GM18870 (cell line): ENCODE measurements at regions not wholly inside any gene's neighbourhood (a gene's known extent, or its start where the extent isn't known, plus 50 kb on each side); places are given as distances from the start of the nearest gene placed in this dataset.
"Not testable (repeated sequence)": the region's sequence is repeated elsewhere in the genome, so short reads cannot be mapped to it uniquely, and the experiment has no call there.

Source experiments
- ATAC-seq: cut with Tn5 transposase; IDR thresholded peaks from one replicate; pipeline ENCODE4 v1.9.1; 2021; ENCODE audit warnings: moderate library complexity; ENCODE audit not compliant: unreplicated experiment

DNA sequence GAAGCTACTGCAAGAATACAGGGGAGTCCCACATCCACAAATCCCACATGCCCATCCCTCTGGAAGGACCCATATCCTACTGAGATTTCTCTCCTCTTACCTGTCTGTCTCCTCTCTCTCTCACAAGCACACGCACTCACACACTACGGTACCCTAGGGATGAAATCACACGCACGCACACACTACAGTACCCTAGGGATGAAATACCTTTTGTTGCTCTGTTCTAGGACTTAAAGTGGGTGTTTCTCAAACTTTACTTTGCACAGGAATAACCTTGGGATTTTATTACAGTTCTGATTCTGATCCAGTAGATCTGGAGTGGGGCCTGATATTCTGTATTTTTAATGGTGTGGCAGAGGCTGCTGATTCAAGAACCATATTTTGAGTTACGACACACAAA is 622.2 kb upstream of the ZNF385D start:
- no peak for ATAC-seq

DNA sequence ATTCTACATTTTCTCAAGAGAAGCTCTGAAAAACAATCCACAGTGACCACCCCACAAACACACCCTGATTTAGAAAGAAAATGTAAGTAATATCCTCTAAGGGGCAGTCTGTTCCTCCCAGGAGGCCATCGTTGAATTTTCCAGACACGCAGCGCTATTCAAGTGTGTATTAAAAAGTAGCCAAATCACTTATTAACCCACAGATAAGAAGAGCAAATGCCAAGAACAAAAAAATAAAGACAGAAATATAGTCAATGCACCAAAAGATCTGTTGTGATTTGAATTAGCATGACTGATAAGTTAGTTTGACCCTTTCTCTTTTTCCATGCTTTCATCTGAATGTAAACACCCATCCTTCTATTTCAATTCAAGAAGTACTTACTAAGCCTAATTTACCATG is 622.8 kb upstream of the ZNF385D start:
- ATAC-seq: no peak

DNA sequence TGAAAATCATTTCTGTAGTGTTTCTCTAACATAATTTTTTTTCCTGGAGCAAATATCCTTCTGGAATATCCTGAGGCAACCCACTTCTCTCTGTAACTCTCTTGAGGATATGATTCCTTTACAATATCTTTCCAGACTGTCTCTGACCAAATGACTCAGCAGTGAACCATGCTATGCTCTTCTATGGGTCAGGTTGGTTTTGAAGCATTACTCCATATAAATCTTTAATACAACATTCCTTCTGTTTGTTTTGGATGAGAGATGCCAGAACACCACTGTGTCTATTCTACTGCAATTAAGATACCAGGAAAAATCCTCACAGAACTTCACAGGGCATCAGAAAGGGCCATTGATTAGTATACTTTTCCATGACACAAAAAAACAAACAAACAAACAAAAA is 626.4 kb upstream of the ZNF385D start:
- ATAC-seq: no peak

DNA sequence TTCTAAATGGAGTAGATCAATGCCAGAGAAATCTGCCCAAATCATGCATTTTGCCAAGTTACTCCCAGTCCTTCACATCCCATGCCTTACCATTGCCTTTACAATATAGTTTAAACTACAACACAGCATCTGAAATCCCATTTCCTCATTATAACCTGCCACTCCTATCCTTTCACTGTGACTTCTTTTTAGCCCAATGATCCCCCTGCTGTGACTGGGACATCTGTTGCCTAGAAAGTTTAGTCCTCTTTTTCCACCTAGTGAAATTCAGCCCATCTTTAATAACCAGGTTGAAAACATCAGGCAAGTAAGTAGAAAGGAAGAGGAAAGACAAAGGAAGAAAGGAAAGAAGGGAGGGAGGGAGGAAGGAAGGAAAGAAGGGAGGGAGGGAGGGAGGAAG is 627.9 kb upstream of the ZNF385D start:
- ATAC-seq: no peak

DNA sequence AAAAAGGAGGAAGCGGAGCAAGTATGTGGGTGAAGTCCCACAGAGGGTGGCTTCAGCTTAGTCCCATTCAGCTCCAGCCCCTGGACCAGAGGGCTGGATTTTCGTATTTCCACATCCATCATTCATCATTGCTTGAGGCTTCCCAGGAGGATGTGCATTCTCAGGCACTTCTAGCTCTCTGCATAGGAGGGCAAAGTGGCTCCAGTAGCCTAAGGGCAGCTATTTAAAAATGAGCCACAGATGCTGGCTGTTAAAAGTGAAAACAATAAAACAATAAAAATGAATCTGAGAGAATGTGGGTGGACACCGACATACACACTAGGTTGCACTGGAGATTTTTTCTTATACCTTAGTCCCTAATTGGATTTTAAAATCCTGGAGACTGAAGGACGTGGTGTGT is 629.2 kb upstream of the ZNF385D start:
- ATAC-seq: no peak

DNA sequence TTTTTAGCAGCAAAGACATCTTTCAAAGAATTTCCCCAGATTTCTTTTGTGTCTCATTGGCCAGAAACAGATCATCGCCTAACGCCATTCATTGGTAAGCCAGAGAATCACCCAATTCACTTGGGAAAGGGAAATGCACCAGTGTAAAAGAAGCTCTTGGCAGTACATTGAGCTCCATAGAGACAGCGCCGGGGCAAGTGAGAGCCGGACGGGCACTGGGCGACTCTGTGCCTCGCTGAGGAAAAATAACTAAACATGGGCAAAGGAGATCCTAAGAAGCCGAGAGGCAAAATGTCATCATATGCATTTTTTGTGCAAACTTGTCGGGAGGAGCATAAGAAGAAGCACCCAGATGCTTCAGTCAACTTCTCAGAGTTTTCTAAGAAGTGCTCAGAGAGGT is 630.6 kb upstream of the ZNF385D start:
- not testable (repeated sequence) for ATAC-seq

DNA sequence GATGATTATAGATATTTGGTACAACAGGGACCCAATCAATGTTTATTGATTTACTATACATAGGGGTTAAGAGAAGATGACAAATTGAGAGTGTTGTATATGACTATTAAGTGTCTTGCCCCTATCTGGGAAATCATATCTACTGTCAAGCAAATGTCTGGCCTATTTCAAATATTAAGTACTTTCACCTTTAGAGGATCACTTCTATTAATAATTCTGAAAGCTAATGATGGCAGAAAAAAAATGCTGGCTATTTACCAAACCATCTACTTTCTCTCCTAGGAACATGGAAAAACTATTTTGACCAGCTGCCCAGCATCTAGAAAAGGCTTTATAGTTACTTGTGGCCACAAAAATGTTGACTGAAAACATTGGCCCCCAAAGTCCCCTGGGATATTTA is 632.3 kb upstream of the ZNF385D start:
- no peak for ATAC-seq

DNA sequence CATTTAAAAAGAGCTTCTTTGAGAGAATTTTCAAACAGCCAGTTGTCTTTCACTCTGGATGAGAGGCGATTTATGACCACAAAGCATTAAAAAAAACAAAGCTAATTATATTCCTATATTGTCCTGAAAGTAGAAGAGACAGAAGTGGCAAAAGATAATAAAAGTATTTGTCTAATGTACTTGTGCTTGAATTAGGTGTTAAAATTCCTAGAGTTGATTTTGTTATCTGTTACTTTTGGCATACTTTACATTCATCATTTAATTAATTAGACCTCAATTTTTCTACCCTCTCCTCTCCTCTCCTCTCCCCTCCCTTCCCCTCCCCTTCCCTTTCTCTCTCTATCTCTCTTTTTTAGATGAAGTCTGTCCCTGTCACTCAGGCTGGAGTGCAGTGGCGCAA is 635.1 kb upstream of the ZNF385D start:
- no peak for ATAC-seq

DNA sequence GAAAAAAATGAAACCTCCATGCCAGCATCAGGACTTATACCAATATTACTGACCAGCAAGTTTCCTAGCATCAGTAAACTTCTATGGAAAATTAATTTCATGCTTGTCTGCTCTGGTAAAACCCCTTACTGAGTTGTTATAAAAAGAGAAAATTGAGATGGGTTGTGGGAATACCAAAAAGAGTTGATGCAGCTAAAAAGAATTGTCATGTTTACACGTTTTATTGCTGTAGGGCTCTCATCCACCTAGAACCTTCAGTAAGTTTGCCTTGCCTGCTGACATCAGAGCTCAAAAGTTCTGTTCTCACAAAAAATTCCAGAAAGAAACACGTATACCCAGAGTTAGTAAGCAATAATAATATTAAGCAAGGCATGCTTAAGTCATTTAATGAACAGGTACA is 641.3 kb upstream of the ZNF385D start:
- ATAC-seq: no peak

DNA sequence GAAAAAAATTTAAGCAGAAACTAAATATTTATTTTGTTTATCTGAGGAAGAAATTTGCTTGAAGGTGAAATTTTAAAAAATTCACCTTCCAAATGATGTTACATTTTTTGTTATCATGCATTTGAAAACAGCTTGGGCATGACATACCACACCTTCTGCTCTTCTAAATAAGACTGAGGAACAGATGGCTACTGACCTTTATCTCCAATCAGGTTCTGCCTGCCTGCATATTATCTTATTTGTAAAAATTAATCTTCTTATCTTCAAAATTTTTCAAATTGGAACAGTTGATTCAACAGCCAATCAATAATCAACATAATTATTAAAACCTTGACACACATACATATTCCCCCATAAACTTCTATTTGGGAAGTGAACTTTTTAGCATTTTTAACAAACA is 641.8 kb upstream of the ZNF385D start:
- ATAC-seq: no peak

DNA sequence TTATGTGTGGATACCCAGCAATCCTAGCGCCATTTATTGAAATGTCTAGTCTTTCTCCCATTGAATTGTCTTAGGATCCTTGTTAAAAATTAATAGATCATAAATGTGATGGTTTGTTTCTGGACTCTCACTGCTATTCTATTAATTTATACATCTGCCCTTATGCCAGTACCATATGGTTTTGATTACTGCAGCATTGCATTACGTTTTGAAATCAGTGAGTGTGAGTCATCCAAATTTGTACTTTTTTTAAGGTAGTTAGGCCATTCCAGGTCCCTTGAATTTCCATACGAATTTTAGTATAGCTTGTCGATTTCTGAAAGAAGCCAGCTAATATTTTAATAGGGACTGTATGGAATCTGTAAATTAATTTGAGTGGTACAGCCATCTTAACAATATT is 648.6 kb upstream of the ZNF385D start:
- no peak for ATAC-seq

DNA sequence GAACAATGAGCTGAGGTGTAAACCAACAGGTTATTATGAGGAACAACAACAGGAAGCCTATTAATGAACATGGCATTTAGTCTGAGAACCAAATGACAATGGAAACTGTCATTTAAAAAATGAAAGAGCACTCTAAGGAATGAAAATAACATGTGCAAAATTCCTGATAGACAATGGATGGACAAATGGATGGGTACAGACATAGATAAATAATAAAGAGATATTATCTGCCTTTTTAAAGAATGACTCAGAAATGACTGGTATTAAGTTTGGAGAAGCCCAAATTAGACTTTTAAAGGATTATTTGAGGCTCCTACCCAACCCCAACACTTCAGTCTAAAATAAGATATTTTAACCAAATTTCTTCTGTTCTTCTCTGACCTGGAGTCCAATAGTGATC is 650.5 kb upstream of the ZNF385D start:
- ATAC-seq: no peak

DNA sequence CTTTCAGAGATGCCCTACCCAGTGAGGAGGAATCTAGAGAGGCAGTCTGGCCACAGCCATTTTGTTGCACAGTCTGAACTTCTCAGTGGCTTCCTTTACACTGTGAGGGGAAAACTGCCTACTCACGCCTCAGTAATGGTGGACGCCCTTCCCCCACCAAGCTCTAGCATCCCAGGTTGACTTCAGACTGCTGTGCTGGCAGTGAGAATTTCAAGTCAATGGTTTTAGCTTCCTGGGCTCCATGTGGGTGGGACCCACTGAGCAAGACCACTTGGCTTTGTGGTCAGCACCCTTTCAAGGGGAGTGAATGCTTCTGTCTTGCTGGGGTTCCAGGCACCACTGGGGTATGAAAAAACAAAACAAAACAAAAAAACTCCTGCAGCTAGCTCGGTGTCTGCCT is 663.2 kb upstream of the ZNF385D start:
- ATAC-seq: no peak

DNA sequence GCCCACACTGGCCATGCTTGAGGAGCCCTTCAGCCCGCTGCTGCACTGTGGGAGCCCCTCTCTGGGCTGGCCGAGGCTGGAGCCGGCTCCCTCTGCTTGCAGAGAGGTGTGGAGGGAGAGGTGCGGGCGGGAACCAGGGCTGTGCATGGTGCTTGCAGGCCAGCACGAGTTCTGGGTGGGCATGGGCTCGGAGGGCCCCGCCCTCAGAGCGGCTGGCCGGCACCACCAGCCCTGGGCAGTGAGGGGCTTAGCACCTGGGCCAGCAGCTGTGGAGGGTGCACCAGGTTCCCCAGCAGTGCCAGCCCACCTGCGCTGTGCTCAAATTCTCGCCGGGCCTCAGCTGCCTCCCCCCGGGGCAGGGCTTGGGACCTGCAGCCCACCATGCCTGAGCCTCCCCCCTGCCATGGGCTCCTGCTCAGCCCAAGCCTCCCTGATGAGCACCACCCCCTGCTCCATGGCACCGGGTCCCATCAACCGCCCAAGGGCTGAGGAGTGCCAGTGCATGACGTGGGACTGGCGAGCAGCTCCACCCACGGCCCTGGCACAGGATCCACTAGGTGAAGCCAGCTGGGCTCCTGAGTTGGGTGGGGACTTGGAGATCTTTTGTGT is 665.9 kb upstream of the ZNF385D start:
- not testable (repeated sequence) for ATAC-seq

DNA sequence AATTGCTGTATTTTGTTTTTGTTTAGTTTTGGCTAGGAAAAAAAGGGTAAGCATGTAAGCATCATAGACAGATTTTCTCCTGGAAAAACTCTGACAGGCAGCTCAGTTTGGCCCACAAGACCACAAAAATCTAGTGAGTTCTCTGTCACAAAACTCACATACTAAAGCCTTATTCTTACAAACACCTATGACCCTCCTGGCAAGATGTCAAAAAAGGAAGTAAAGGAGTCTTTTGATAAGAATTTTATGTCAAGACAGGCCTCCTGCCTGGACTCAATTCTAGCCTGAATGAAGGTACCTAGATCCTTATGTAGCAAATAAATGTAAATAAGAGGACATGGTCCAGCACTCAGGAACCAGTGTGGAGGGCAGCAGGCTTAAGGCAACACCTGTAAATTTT is 668.3 kb upstream of the ZNF385D start:
- no peak for ATAC-seq

DNA sequence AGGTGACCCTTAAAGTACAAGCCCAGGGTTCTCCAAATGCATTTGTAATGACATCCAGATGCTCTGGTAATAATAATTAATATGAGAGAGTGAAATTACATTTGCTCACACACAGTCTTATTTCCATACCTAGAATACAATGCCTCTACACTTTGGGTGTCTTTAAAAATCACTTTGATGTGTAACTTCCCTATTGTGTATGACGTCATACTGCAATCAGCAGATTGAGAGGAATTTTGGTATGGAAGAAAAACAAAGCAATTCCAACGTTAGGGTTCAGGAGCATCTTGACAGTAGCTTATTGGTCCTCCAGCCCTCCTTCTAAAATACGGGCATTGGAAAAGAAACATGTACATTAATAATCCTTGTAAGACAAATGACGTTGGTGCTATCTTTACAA is 670.6 kb upstream of the ZNF385D start:
- ATAC-seq: no peak

DNA sequence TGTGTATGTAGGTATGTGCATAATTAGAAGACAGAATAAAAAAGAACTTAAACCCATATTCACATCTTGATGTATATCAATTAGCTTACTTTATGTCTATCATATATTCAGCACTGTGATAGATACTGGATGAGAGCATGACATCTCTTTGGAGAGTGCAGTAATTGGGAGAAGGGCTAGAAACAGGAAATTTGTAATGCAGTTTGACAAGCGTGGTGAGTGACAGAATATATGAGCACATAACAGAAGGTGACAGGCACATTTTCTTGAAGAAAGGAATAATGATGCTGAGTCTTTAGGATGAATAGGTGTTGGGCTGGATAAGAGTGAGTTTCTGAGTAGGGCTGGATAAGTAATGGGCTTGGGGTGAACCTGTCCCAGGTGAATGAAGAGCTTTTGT is 680.3 kb upstream of the ZNF385D start:
- no peak for ATAC-seq

DNA sequence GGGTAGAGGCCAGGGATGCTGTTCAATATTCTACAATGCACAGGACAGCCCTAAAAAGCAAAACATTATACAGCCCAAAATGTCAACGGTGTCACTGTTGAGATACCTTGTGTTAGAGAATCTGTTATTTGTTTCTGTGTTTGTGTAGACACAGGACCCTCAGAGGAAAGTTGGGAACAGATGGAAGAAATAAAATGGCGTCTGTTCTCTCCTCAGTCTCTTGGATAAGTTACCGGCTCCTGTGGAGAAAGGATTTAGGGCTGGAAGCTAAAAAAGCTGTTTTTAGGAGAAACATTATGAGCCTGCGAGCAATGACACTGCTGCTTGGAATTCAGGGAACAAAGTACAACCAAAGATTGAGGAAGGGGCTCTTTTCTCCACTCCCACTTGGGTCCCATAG is 688.6 kb upstream of the ZNF385D start:
- no peak for ATAC-seq

DNA sequence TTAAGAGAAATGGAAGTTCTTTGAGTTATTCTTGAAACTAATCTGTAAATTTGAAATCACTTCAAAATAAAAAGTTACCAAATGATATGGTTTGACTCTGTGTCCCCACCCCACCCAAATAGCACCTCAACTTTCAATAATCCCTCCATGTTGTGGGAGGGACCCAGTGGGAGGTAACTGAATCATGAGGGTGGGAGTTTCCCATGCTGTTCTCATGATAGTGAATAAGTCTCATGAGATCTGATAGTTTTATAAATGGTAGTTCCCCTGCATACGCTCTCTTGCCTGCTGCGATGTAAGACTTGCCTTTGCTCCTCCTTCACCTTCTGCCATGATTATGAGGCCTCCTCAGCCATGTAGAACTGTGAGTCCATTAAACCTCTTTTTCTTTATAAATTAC is 690.7 kb upstream of the ZNF385D start:
- no peak for ATAC-seq

DNA sequence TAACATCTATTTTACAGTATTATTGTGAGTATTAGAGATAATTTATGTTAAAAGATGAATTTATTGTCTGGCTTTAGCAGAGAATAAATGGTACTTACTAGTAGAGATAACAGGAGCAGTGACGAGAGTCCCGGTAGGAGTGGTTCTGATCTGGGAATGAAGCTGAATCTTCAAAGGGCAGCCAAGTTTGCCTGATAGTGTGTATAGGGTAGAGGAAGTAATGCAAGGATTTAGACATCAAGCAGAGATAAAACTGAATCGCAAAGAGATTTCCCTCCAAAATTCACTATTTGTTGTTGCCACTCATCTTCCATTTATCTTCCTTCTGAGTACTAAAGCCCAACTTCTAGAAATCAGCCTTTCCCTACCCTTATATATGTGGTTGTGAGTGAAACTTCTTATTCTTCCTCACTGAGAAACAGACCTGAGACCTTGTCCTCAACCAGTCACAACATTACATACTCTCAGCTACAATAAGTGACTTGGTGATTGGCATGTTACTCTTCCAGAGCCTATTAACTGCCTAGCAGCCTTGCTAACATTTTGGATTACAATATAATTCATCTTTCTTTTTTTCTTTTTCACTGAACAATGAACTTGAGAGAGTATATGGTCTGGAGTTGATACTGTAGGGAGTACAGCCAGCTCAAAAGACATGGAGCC is 692.7 kb upstream of the ZNF385D start:
- no peak for ATAC-seq

DNA sequence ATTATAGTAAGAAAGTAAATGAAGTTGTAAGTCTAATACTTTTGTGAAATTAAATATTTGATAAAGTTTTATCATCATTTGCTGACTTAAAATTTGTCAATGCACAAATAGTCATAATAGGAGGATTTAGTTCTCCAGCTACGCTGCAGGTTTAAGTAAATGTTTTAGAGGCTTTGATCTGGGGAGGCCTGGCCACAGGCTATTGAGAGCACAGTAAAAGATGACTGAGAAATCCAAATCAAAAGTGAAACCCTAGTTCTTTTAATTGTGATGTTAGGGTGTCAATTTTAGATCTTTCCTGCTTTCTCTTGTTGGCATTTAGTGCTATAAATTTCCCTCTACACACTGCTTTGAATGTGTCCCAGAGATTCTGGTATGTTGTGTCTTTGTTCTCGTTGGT is 694.3 kb upstream of the ZNF385D start:
- ATAC-seq: not testable (repeated sequence)

DNA sequence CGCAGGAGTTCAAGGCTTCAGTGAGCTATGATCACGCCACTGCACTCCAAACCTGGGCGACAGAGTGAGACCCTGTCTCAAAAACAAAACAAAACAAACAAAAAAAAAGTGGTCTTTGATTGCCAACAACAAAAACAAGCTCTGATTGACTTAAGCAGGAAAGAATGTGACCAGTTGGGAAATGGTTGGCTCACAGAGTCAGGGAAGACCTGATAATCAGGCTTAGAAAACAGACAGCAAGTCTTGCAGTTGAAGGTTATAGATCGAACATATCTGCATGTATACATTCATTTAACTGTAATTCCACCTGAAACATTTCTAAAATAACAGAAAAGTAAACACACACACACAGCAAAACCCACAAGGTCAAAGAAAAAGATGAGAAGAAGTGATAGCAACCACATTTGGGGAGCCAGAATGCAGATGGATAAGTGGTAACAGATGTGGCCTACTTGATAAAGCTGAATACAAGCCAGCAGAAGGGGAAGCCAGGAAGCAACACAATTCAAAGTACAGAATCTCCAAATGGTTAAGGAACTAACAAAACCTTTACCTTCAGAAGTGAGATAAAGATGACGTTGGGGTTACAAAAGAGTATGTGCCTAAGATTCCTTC is 699.9 kb upstream of the ZNF385D start:
- ATAC-seq: no peak

DNA sequence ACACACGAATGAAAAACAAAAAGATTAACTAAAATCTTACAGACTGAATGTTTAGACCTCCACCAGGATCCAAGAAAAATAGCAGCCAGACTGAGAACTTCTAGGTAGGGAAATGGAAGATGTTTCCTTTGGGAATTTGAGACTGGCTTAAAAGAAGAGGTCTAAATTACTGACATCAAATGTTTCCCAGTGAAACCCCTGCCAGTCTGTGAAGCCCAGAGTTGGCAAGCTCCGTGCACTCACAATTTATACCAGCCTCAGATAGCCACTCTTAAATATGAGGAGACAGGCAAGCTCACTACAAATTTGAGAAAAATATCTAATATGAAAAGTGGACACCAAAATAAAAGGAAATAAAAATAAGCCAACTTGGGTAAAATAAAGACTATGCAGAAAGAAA is 700.5 kb upstream of the ZNF385D start:
- no peak for ATAC-seq
